ENCODE measurements at regions not wholly inside any gene's neighbourhood (a gene's known extent, or its start where the extent isn't known, plus 50 kb on each side); places are given as distances from the start of the nearest gene placed in this dataset.

GRCh38 chr17:77735566-77736198 lies 222.8 kb upstream of the TNRC6C start (continued):
- TF ChIP-seq PRDM6 (tag by site-specific recombination; IDR thresholded peaks at IDR 0.05) (no peak), ZNF777 (tag by site-specific recombination; IDR thresholded peaks at IDR 0.05; ENCODE audit: borderline replicate concordance) (no peak), ZNF626 (tag by site-specific recombination; IDR thresholded peaks at IDR 0.05) (no peak), ZNF335 (tag by site-specific recombination; conservative IDR thresholded peaks at IDR 0.05) (no peak), ZNF621 (tag by site-specific recombination; IDR thresholded peaks at IDR 0.05) (no peak), ZNF426 (tag by site-specific recombination; IDR thresholded peaks at IDR 0.05) (no peak), ZNF155 (tag by site-specific recombination; IDR thresholded peaks at IDR 0.05) (no peak), ZNF513 (tag by site-specific recombination; IDR thresholded peaks at IDR 0.05) (no peak), SETDB1 (IDR thresholded peaks at IDR 0.05; ENCODE audit: insufficient read length, low read length) (no peak), ZBTB10 (tag by site-specific recombination; IDR thresholded peaks at IDR 0.05) (no peak), ZNF48 (tag by site-specific recombination; IDR thresholded peaks at IDR 0.05) (no peak), KLF1 (tag by site-specific recombination; IDR thresholded peaks at IDR 0.05) (peak; percentile 68), ZNF366 (tag by site-specific recombination; conservative IDR thresholded peaks at IDR 0.05) (peak; percentile 85), ZNF571 (tag by site-specific recombination; IDR thresholded peaks at IDR 0.05) (no peak), KLF17 (tag by site-specific recombination; IDR thresholded peaks at IDR 0.05) (peak; percentile 71; the same call in 1 of the 2 replicates), ZNF391 (tag by site-specific recombination; IDR thresholded peaks at IDR 0.05; ENCODE audit: borderline replicate concordance, low read depth) (no peak), REPIN1 (tag by site-specific recombination; IDR thresholded peaks at IDR 0.05; ENCODE audit: low read depth) (no peak), ZNF600 (tag by site-specific recombination; IDR thresholded peaks at IDR 0.05) (no peak), ZNF76 (tag by site-specific recombination; IDR thresholded peaks at IDR 0.05; ENCODE audit: borderline replicate concordance, low read depth) (0 out of 2 replicates have a peak, but pooled peaks have one; percentile 14), ZNF785 (tag by site-specific recombination; IDR thresholded peaks at IDR 0.05) (no peak), ZNF623 (tag by site-specific recombination; IDR thresholded peaks at IDR 0.05) (no peak), ZBTB49 (tag by site-specific recombination; IDR thresholded peaks at IDR 0.05; ENCODE audit: low read depth) (no peak), GFI1B (tag by site-specific recombination; IDR thresholded peaks at IDR 0.05) (no peak), ZNF292 (tag by site-specific recombination; IDR thresholded peaks at IDR 0.05; ENCODE audit: borderline replicate concordance, low read depth) (no peak), ZNF704 (tag by site-specific recombination; IDR thresholded peaks at IDR 0.05) (no peak), ZSCAN4 (tag by site-specific recombination; IDR thresholded peaks at IDR 0.05) (no peak), ZNF654 (tag by site-specific recombination; IDR thresholded peaks at IDR 0.05; ENCODE audit: low read depth) (no peak), RBAK (tag by site-specific recombination; IDR thresholded peaks at IDR 0.05) (no peak), ZNF157 (tag by site-specific recombination; IDR thresholded peaks at IDR 0.05) (no peak)
